Left ventricle myocardium inferior (tissue), 1 donor: ENCODE measurements at regions not wholly inside any gene's neighbourhood (a gene's known extent, or its start where the extent isn't known, plus 50 kb on each side); places are given as distances from the start of the nearest gene placed in this dataset.
A peak's percentile ranks its signal among the peaks of the same experiment; 100 is the strongest.

Source experiments
- DNase-seq: peaks from one replicate; pipeline ENCODE4 v3.0.0-alpha.2; 2020
- H3K27ac ChIP-seq: fragments of 200-600 bp; replicated peaks from 2 replicates; pipeline ENCODE4 v1.8.0; 2021
- H3K27me3 ChIP-seq: fragments of 200-600 bp; 2 replicates; pipeline ENCODE4 v1.8.0; 2021; ENCODE audit warnings: low read depth
- H3K36me3 ChIP-seq: fragments of 200-600 bp; 2 replicates; pipeline ENCODE4 v1.8.0; 2021
- H3K4me1 ChIP-seq: fragments of 200-600 bp; 2 replicates; pipeline ENCODE4 v1.8.0; 2021
- H3K4me3 ChIP-seq: fragments of 200-600 bp; 2 replicates; pipeline ENCODE4 v1.8.0; 2021; ENCODE audit warnings: mild to moderate bottlenecking, moderate library complexity
- H3K9me3 ChIP-seq: fragments of 200-600 bp; replicated peaks from 2 replicates; pipeline ENCODE4 v1.8.0; 2021
- intact Hi-C: fragments of 100-400 bp; cut with micrococcal nuclease; formaldehyde crosslinking; loops from one replicate; pipeline ENCODE4 v1.11.0; 2022
- TF ChIP-seq, protein P1 (sequence below): fragments of 200-600 bp; IDR thresholded peaks from 2 replicates; pipeline ENCODE4 v1.8.0; 2021; ENCODE audit warnings: antibody characterized with exemption, mild to moderate bottlenecking, borderline replicate concordance
- donor health status: DM: no; HTN: yes; CAD: no; lungs with severe emphysema.

DNA sequence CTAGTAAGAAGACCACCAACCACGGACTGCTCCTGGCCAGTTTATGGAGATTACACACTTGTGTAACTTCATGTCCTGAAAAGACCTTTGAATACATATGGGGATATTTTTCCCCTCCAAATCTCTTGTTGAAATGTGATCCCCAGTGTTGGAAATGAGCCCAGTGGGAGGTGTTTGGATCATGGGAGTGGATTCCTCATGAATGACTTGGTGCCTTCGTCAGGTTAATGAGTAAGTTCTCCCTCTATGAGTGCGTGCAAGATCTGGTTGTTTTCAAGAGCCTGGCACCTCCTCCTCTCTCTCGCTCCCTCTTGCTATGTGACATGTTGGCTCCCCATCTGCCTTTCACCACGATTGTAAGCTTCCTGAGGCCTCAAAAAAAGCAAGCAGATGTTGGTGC, 769.0 kb upstream of the SLITRK1 start:
- intact Hi-C loops: no loop called here
- DNase-seq: no peak
- TF ChIP-seq, protein P1, sequence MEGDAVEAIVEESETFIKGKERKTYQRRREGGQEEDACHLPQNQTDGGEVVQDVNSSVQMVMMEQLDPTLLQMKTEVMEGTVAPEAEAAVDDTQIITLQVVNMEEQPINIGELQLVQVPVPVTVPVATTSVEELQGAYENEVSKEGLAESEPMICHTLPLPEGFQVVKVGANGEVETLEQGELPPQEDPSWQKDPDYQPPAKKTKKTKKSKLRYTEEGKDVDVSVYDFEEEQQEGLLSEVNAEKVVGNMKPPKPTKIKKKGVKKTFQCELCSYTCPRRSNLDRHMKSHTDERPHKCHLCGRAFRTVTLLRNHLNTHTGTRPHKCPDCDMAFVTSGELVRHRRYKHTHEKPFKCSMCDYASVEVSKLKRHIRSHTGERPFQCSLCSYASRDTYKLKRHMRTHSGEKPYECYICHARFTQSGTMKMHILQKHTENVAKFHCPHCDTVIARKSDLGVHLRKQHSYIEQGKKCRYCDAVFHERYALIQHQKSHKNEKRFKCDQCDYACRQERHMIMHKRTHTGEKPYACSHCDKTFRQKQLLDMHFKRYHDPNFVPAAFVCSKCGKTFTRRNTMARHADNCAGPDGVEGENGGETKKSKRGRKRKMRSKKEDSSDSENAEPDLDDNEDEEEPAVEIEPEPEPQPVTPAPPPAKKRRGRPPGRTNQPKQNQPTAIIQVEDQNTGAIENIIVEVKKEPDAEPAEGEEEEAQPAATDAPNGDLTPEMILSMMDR: no peak
- H3K27me3 ChIP-seq: no peaks in the 10 kb centered on the region
- no peak overlapping the region for H3K4me3 ChIP-seq
- no peaks in the 10 kb centered on the region for H3K36me3 ChIP-seq
- H3K4me1 ChIP-seq: peaks cover 49% of the 10 kb centered on the region
- no peaks in the 10 kb centered on the region for H3K9me3 ChIP-seq
- peak overlapping the region; percentile 75 for H3K27ac ChIP-seq

DNA sequence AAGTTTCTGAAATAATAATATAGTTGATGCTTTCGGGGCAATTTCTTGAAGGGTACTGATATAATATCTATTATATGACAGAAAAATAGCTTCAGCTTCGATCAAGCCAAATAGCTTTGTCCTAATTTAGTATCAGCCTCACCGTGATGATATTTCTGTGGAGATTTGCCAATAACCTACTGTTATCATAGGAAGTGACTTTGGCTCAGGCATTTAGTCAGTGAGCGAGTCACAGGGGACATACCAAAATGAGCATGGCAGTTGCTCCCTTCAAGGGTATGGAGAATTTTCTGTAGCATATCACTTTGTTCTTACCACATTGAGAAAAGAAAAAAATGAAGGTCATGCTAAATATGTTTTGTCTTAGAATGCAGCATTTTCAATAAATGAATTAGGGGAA, 767.6 kb upstream of the SLITRK1 start:
- Histone ChIP-seq H3K27ac (peak overlapping the region; percentile 75), H3K36me3 (no peaks in the 10 kb centered on the region), H3K9me3 (no peaks in the 10 kb centered on the region), H3K4me3 (no peak overlapping the region), H3K27me3 (no peaks in the 10 kb centered on the region), H3K4me1 (peaks cover 49% of the 10 kb centered on the region)
- intact Hi-C loops: no loop called here
- DNase-seq: no peak
- TF ChIP-seq, protein P1: no peak

DNA sequence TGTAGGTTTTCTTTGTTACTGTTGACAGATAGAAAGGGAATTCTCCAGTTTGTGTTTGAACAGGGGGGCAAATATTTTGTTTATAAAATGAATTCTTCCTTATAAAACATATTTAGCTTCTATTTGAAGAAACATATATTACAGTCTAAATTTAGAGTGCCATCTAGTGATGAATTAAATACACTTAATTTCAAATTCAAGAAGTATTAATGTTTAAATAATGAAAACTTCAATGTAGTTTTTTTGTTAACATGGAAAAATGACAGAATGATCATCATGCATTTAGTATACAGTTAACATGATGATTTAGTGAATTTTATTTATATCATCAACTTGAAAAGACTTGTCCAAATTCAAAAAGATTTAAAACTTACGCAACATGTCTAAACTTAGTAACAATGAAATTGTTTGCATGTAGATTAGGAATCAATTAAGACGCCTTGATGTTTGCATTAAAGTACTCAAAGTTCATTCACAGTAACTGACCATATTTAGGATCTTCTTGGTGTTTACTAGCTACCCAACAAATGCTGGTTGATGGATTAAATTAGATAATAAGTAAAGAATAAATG, 765.9 kb upstream of the SLITRK1 start:
- Histone ChIP-seq H3K9me3 (no peaks in the 10 kb centered on the region), H3K36me3 (no peaks in the 10 kb centered on the region), H3K4me3 (no peak overlapping the region), H3K27me3 (no peaks in the 10 kb centered on the region), H3K4me1 (peaks cover 43% of the 10 kb centered on the region), H3K27ac (no peak overlapping the region)
- intact Hi-C loops: no loop called here
- TF ChIP-seq, protein P1: peak; percentile 25
- DNase-seq: no peak

DNA sequence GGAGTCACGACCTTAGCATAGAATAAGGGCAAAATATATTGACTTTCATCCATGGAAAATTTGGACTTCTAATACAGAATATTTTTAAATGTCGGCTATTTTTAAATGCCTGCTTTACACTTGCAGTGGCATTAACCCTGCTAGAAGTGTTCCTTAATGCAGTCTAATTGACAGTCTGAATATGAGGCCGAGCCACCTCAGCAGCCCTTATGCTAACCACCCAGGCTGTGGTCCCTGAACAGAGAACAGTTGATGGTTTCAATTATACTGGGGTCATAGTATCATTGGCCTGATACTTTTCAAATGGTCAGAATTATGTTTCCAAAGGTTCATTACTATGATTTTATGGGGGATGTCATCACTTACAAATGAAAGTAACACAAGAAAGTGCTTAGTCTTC, 764.7 kb upstream of the SLITRK1 start:
- H3K27ac ChIP-seq: no peak overlapping the region
- no peaks in the 10 kb centered on the region for H3K36me3 ChIP-seq
- TF ChIP-seq, protein P1: no peak
- intact Hi-C loops: no loop called here
- H3K27me3 ChIP-seq: no peaks in the 10 kb centered on the region
- no peak for DNase-seq
- H3K9me3 ChIP-seq: no peaks in the 10 kb centered on the region
- no peak overlapping the region for H3K4me3 ChIP-seq
- peaks cover 35% of the 10 kb centered on the region for H3K4me1 ChIP-seq

DNA sequence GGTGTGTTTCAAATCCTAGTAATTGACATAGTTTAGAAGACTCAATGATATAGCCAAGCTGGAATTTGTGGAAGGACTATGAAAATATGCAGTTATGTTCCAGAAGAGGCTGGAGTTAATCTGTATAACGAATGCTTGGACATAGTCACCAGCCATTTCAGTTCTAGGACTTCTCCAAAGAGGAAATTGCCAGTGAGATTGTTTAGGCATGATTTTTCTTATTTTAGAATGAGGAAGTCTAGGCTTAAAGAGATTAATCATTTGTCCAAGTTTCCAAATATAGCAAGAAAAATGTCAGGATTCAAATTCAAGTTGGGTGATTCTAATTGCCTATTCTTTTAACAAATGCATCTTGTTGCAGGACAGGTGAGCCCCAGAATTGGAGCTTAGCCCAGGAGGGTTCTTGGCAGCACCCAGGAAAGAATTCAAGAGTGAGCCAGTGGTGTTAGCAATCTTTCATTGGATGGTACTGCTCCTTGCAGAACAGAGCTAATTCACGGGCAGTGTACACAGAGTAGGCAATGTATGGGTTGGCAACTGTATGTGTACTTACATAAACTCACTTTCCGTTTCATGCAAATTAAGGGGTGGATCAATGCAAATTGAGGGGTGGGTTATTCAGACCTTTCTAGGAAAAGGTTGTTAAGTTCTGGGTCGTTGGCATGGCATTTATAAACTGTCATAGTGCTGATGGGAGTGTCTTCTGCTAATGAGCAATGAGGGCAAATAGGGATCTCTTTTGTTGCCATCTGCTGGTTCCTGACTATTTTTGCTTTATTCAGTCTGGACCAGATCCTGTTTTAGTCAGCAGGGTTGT, 763.1 kb upstream of the SLITRK1 start:
- intact Hi-C loops: no loop called here
- TF ChIP-seq, protein P1: no peak
- no peak overlapping the region for H3K27ac ChIP-seq

More for the DNA sequence above, 763.1 kb upstream of the SLITRK1 start:
- Histone ChIP-seq H3K4me1 (peaks cover 23% of the 10 kb centered on the region), H3K36me3 (no peaks in the 10 kb centered on the region), H3K4me3 (no peak overlapping the region), H3K27me3 (no peaks in the 10 kb centered on the region), H3K9me3 (peaks cover 7% of the 10 kb centered on the region)
- DNase-seq: no peak
